SK-MEL-5 (cell line): ENCODE measurements at regions not wholly inside any gene's neighbourhood (a gene's known extent, or its start where the extent isn't known, plus 50 kb on each side); places are given as distances from the start of the nearest gene placed in this dataset.

Experiments
- DNase-seq: peaks from one replicate; pipeline ENCODE4 v3.0.0-alpha.2; 2016; ENCODE audit warnings: low read depth, low spot score
- in situ Hi-C: cut with HindIII; loops from 2 replicates; pipeline ENCODE4 v1.10.0; 2016; ENCODE audit warnings: low sequenced_read_pairs, high pct_unique_total_duplicates, low pct_unique_long_range_greater_than_20kb

DNA sequence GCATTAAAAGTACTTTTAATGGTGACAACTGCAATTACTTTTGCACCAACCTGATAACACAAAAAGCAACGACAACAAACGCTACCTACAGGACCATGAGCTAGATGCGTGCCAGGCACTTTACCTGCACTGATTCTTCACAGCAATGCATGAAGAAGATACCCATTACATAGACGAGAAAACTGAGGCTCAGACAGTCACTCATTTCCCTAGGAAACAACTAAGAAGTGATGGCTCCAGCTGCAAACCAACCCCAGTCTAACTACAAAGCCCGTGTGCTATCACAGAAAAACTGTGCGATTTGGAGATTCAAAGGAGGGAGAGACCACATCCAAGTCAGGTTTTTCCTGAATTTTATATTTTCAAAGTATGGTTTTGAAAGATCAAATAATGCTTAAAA is 80.1 kb upstream of the TP53I11 start:
- DNase-seq, result no peak
- in situ Hi-C loops, result no loop called here

DNA sequence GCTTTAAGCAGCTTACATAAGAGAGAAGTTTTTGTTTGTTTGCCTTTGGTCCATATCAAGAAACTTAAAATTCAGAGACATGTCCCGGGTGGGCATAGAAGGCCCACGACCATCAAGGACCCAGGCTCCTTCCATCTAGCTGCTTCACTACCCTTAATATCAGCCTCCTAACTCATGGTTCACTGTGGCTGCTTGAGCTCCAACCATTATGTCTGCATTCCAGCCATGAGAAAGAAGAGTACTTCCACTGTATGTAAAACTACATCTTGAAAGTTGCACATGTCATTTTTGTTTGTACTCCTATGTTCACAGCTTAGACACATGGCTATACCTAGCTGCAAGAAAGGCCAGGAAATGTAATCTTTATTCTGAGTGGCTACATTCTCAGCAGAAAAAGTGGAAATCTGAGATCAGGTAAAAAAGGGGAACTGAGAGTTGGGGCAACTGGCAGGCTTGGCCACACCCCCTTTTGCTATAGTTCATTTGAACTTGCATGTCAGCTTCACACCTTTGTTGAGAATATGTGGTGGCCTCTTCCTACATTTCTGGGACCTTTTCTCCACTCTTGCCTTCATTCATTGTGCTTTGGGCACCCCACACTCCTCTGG is 81.3 kb upstream of the TP53I11 start:
- in situ Hi-C loops, result no loop called here
- no peak for DNase-seq

DNA sequence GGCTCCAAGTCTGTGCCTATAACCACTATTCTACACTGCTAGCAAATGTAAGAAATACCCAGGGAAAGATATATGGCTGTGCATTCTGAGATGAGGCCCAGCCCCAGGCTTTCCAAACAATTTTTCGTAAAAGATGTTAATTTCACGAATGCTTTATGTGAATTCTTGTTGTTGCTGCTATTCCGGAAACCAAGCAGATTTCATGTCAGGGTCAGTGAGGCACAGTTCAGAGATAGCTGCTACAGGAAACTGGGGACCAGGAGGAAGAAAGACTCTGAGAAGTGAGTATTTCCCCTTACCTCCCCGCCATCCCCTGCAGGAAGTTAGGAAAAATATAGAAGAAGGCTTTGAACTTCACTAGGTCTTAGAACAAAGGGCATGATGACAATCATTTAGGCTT is 84.7 kb upstream of the TP53I11 start:
- DNase-seq, result no peak
- in situ Hi-C loops, result no loop called here

DNA sequence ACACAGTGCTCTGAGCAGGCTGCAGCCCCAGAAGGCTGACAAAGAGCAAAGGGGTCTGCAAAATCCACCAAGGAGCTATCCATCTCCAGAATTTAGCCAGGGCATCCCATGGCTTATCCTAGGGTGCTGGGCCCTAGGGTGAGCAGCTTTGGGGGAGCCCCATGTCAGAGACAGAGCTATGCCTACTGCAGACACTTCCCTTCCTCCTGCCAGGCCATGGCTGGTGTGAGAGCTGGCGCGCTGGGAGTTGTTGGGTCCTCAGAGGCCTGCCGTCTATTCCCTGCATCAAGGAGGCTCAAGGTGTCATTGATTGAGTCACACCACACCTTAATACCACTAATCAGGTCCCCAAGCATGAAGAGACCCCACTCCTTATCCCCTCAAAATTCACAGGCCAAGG is 85.3 kb upstream of the TP53I11 start:
- no peak for DNase-seq
- in situ Hi-C loops, result no loop called here

DNA sequence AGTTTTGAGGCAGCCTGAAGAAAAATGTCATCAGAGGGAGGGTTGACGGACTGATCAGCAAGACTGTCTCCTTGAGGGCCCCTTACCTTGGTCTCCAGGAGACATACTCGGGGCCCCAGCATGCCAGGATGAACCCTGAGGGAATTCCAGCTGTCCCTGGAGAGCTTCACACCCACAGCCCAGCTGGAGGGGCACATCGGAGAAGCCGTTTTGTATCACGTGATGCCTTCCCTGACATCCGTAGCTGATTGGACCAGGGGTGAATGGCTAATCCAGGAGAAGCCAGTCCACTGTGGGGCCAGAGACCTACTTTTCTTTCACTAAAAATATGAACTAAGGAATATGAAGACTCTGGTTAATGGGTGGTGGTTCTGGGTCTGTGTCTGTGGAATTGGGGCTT is 86.0 kb upstream of the TP53I11 start:
- in situ Hi-C loops, result no loop called here
- DNase-seq, result no peak

DNA sequence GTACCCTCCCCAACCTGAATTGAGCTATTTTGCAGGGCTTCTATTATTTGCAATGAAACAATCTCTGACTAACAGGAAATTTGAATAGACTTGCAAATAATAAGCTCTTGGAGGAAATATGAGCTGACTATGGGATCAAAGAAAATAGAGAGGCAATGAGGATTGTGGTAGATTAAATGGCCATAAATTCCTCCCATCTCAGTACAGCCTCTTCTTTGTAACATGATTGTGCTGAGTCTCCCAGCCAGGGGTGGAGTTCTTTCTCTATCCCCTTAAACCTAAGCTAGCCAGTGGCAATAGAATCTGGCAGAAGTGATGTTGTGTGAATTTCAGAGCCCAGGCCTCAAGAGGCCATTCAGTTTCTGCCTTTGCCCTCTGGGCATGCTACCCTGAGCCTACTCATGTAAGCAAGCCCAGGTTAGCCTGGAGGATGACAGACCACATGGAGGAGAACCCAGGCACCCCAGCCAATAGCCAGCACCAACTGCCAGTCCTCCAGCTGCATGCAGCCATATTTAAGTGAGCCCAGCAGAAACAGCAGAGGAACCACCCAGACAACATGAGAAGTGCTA is 86.8 kb upstream of the TP53I11 start:
- in situ Hi-C loops, result no loop called here
- no peak for DNase-seq

DNA sequence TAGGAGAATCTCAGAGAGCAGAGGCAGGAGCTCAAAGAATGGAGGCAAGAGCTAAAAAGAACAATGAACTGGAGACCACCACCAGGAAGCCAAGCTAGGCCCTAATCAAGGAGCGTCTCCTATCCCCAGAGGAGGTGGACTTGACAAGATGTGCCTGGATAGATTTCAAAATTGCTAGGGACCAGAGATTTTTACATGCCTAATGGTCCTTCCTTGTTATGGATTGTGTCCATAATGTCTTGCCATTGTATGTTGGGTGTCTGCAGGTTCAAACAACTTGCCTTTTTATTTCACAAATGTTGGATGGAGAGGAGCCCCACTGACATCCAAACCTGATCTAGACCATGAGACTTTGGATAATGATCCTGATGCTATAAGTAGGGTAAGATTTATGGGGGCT is 88.2 kb upstream of the TP53I11 start:
- in situ Hi-C loops, result no loop called here

DNA sequence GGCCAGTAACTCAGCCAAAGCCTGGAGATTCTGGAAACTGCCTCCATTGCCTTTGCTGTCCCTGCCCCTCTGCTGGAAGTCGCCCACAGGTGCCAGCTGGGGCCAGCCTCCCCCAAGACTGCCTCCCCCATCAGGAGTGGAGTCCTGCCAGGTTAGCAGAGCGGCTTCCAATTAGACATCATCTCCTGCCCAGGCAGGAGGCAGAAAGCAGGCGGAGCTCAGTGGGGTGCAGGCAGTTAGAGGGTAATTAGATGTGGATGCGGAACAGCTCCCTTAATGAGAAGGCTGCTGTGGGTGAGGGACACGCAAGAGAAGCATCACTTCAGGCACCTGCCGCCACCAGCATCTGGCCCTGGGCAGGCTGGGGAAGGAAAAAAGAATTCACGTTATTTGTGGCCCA is 90.9 kb upstream of the TP53I11 start:
- DNase-seq, result no peak
- in situ Hi-C loops, result no loop called here

More for the DNA sequence above, 88.2 kb upstream of the TP53I11 start:
- no peak for DNase-seq

DNA sequence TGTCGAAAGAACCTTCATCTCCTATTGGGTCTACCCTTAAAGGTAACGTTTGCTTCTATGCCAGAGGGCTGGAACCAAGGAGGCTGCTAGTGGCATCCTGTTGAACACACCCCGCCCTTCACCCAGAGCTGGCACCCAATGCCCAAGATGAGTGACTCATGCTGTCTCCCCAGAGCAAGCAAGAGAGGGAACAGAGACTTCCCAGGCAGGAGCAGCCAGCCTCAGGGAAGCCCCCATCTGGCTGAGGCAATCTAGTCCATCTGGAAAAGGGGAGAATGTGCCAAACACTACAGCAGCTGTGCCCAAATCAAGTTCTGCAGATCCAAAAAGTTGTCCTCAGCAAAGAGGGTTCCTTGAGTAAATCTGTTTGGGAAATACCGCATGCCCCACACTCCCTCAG is 91.9 kb upstream of the TP53I11 start:
- in situ Hi-C loops, result no loop called here
- no peak for DNase-seq

DNA sequence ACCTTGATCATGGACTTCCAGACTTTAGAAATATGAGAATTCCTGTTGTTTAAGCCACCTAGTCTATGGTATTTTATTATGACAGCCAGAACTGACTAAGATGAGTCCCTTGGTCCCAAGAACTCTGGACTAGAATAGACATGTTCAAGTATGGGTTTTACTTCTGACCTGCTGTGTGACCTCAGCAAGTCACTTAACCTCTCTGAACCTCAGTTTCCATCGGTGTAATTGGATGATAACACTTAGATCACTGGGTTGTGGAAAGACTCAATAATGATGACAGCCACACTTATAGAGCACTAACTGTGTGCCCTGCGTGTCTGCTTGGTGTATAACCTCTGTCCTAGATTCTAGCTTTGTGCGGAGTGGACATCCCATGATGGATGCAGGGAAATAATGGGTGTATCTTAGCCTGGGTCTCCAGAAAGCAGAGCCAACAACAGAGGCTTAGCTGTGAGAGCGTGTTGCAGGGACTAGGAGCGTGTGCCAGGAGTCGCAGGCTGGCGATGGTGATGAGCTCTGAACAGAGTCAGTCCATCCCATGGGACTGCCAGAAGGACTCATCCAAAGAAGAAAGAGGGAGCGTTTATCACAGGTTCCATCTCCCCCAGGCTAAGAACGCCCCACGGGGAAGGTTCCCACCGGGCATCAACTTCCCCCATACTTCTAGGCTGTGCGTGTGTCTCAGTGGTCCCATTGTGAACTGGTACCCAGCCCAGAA is 93.2 kb upstream of the TP53I11 start:
- in situ Hi-C loops, result no loop called here

DNA sequence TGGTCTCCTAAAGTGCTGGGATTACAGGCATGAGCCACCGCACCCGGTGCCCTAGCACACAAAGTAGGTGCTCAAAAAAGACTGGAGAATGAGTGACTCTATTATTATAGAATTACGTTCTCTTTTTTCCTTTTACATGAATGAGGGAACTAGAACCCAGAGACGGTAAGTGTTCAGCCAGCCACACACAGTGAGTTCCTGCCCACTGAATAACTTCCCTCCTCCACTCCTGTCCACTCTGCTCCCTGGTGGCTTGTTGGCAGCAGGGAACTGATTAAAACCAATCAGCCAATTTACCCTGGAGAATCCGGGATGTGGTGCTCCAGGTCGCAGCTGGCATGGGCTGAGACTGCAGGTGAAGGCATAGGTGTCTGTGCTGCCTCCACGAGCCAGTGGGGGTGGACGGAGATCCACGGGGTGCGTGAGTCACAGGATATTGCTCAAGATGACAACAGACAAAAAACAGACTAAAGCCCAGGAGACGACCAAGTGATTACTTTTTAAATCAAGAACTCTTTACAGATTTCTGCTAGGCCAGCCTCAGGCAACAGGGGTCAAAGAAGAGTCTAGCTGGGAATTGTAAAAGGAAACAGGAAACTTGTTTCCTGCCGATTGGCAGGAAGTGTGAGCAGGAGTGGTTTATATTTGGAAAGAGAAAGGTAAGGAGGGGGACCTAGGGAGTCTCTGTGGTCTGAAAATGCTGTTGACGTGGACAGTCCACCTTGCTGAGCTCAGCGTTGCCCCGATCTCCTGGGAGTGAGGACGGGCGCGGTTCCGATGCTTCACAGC is 95.2 kb upstream of the TP53I11 start:
- peak; percentile 10 for DNase-seq
- in situ Hi-C loops, result no loop called here

More for the DNA sequence above, 93.2 kb upstream of the TP53I11 start:
- DNase-seq, result no peak

DNA sequence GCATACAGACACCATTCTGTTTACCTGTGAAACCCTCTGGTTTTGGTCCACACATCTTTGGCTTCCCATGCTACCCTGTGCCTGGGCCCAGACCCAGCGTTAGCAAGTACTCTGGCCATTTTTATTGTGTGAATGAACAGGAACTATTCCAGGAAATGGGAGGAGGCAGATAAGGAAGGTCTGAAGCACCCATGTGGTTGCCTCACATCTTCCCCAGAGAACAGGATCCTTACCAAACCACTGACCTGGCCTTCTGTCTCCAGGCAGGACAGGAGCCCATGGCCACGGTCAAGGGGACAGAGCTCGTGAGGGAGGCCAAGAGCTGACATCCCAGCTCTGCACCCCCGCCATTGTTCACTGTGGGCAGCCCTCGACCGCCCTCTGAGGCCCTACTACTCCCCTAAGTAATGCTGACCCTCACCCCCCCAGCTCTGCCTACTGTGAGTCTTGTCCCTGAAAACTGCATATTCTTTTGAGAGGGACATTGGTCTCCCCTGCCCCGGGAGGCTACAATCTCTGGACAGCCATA is 97.7 kb upstream of the TP53I11 start:
- DNase-seq, result no peak
- in situ Hi-C loops, result no loop called here

DNA sequence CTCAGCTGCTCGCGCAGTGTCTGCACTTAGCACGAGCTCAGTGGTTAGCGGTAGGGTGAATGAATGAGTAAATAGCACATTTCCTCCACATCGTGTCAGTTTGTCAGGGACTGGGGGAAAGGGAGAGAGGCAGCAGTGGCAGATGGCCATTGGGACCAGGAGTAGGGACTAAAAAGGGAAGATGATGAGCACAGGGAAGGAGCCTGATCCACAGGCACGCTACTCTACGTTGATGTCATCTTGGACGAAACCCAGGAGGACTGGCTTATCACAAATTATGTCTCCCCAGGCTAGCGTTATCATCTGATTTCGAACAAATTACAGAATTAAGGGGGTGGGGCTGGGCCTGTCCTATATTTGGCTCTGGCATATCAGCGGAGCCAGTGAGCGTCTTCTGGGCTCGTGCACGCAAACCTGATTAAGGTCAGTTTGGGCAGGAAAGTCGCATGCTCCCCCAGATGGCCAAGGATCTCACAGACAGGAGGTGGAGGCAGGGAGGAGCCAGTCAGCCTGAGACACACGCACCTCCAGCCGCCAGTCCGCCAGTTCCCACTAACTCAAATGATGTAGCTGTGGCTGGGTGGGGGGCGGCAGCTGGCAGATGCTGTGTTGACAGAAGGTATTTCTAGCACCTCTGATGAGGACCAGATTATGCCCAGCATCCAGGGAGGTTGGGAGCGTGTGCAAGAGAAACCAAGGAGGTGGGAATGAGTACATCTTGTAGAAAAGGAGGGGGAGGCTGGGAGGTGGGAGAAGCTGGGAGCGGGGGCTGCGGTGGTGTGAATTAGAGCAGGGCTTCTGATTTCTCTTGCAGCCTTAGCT is 97.4 kb upstream of the PRDM11 start:
- DNase-seq, result no peak
- in situ Hi-C loops, result no loop called here

DNA sequence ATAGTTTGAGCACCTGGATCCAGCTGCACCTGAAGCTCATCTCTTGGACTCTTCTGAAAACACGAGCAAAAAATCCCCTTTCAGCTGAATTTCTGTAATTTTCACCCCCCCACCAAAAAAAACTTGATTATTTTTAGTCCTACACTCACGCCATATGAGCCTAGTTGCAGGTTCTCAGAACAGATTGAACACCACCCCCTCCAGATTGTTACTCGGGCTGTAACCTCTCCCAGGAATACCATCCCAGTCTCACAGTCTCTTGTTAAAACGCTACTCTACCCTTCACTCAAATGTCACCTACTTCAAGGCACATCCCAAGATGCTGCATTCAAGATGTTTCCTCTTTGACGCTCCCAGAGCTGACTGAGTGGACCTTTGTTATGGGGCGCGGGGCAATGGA is 96.3 kb upstream of the PRDM11 start:
- no peak for DNase-seq
- in situ Hi-C loops, result no loop called here

DNA sequence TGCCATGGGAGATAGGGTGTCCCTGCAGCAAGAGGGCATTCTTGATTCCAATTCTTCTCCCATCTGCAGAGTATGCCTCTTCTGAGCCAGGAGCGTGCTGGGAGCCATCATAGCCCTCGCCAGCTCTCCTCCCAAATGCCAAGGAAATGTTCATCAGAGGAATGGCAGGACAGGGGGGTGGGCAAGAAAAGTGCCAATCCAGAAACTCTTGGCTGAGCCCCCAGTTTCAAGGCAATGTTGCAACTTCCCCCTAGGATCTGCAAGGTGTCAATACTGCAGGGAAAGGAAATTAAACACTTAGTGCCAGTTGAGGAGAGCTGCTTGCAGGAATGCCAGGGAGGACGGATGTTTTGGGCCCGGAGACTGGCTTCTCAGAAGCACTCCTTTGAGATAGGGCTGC is 94.8 kb upstream of the PRDM11 start:
- DNase-seq, result no peak
- in situ Hi-C loops, result no loop called here

DNA sequence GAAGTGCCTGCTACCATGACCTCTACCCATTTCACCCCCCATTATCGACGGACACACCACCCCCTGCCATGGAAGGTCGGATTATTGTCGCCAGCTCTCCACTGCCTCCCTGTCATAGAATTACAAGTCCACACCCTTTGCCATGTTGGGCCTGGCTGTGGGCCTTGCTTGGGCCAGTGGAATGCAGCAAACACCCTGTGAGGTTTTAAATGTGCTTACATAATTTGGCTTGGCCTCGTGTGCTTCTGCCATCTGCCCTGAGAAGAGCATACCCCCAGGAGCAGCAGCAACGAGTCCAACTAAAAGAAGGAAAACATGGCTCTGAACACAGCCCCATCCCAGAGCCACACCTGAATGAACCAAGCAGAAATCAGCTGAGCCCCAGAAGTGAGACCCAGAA is 94.1 kb upstream of the PRDM11 start:
- in situ Hi-C loops, result no loop called here
- DNase-seq, result no peak

DNA sequence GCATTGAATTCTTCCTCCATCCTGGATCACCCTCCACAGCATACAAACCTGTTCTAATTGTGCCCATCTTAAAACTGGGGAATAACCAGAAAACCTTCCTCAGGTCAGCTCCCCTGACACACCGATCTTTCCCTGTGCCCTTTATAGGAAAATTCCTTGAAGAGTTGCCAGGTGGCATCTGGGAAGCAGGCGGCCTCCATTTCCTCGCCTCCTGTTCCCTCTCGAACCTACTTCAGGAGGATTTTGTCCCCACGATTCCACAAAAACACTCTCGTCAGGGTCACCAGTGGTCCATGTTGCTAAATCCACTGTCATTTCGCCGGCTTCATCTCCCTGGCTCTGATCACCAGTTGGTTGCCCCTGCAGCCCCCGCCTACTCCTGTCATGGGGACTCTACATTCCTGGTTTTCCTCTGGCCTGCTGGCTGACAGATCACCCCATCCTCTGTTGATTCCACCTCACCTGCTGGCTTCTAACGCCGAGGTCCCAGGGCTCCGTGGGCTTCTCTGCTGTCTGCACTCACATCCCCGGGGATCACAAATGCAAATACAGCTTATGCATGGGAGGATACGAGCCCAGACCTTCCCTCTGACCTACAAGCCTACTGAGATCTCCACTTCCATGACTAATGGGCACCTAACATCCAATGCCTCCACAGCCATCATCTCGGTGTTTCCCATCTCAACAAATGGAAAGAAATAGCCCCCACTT is 92.5 kb upstream of the PRDM11 start:
- in situ Hi-C loops, result no loop called here
- no peak for DNase-seq
